OCI-LY1 (cell line): ENCODE measurements at regions not wholly inside any gene's neighbourhood (a gene's known extent, or its start where the extent isn't known, plus 50 kb on each side); places are given as distances from the start of the nearest gene placed in this dataset.

Source experiments
- H2AFZ ChIP-seq: fragments of 200-600 bp; sonication (generic), shearing (Covaris generic); 2 replicates; pipeline ENCODE4 v1.6.0; 2014; ENCODE audit warnings: antibody characterized with exemption, mild to moderate bottlenecking, low read length
- H3F3A ChIP-seq: fragments of 200-600 bp; sonication (generic), shearing (Covaris generic); 2 replicates; pipeline ENCODE4 v1.6.0; 2014; ENCODE audit warnings: mild to moderate bottlenecking, antibody characterized with exemption, low read length, moderate library complexity; ENCODE audit not compliant: insufficient read depth
- H3K27ac ChIP-seq: fragments of 200-600 bp; sonication (generic); 2 replicates; pipeline ENCODE4 v1.5.1; 2014; ENCODE audit warnings: low read length, mixed run types, mild to moderate bottlenecking, low read depth; ENCODE audit not compliant: poor library complexity, severe bottlenecking
- H3K27me3 ChIP-seq: fragments of 200-600 bp; sonication (generic); 2 replicates; pipeline ENCODE4 v1.6.0; 2014; ENCODE audit warnings: antibody characterized with exemption, mild to moderate bottlenecking, low read length, moderate library complexity; ENCODE audit not compliant: insufficient read depth
- H3K36me3 ChIP-seq: fragments of 200-600 bp; sonication (generic); 2 replicates; pipeline ENCODE4 v1.6.1; 2014; ENCODE audit warnings: mild to moderate bottlenecking, antibody characterized with exemption, low read length, moderate library complexity, mixed read lengths; ENCODE audit not compliant: insufficient read depth
- H3K4me1 ChIP-seq: fragments of 200-600 bp; sonication (generic); 2 replicates; pipeline ENCODE4 v1.5.1; 2014; ENCODE audit warnings: mild to moderate bottlenecking, low read length, moderate library complexity; ENCODE audit not compliant: insufficient read depth, severe bottlenecking
- H3K4me2 ChIP-seq: fragments of 200-600 bp; sonication (generic), shearing (Covaris generic); 2 replicates; pipeline ENCODE4 v1.6.1; 2014; ENCODE audit warnings: low read length
- H3K4me3 ChIP-seq: fragments of 200-600 bp; sonication (generic); 2 replicates; pipeline ENCODE4 v1.5.1; 2014; ENCODE audit warnings: low read length, low read depth, mild to moderate bottlenecking, mixed read lengths; ENCODE audit not compliant: poor library complexity, severe bottlenecking
- H3K79me2 ChIP-seq: fragments of 200-600 bp; shearing (Covaris generic); 2 replicates; pipeline ENCODE4 v1.6.1; 2016; ENCODE audit warnings: mixed run types, low read length, mixed read lengths; ENCODE audit not compliant: insufficient read depth
- H3K9ac ChIP-seq: fragments of 200-600 bp; sonication (generic), shearing (Covaris generic); 2 replicates; pipeline ENCODE4 v1.6.1; 2014; ENCODE audit warnings: mild to moderate bottlenecking, low read length, mixed read lengths
- H3K9me2 ChIP-seq: fragments of 200-600 bp; sonication (generic), shearing (Covaris generic); 2 replicates; pipeline ENCODE4 v1.6.1; 2014; ENCODE audit warnings: low read depth, mild to moderate bottlenecking, low read length, mixed read lengths
- H3K9me3 ChIP-seq: fragments of 200-600 bp; shearing (Covaris generic); 2 replicates; pipeline ENCODE4 v1.6.1; 2014; ENCODE audit warnings: low read length, mixed read lengths
- H4K20me1 ChIP-seq: fragments of 200-600 bp; sonication (generic), shearing (Covaris generic); 2 replicates; pipeline ENCODE4 v1.6.0; 2016; ENCODE audit warnings: mild to moderate bottlenecking, low read length; ENCODE audit not compliant: insufficient read depth
- EZH2 ChIP-seq: fragments of 200-600 bp; sonication (generic), shearing (Covaris generic); IDR thresholded peaks from 2 replicates; pipeline ENCODE4 v1.8.0; 2017; ENCODE audit warnings: borderline replicate concordance, mixed run types, mild to moderate bottlenecking, antibody characterized with exemption, low read length, moderate library complexity, mixed read lengths
- TF ChIP-seq, protein P1 (sequence below): fragments of 200-600 bp; sonication (generic), shearing (Covaris generic); IDR thresholded peaks from 2 replicates; pipeline ENCODE4 v1.5.1; 2017; ENCODE audit warnings: mild to moderate bottlenecking, antibody characterized with exemption, low read length, moderate library complexity, mixed read lengths

DNA sequence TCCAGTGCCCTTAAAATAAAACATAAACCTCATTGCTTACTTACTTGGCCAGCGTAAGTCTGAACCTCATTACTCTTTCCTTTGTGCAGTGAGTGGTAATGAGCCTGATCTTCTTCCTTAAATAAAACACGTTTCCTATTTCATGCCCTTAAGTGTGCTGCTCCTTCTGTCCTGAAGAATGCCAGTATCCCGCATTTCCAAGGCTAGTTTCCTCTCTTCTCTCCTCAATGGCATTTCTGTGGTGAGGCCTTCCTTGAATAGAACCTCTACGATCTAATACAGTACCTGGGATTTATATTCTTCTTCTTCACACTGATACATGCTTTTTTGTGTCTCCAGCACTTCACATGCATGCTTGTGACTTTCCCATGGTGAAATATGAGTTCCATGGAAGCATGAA lies 523.4 kb upstream of the CDH4 start:
- H4K20me1 ChIP-seq = no peaks in the 10 kb centered on the region
- H3K9ac ChIP-seq = no peak overlapping the region
- H3K4me1 ChIP-seq = no peaks in the 10 kb centered on the region
- no peaks in the 10 kb centered on the region for H3K27me3 ChIP-seq
- H3F3A ChIP-seq = no peaks in the 10 kb centered on the region
- no peak overlapping the region for H3K4me2 ChIP-seq
- no peaks in the 10 kb centered on the region for H3K9me2 ChIP-seq
- H3K9me3 ChIP-seq = no peaks in the 10 kb centered on the region
- H3K27ac ChIP-seq = no peak overlapping the region
- H3K36me3 ChIP-seq = no peaks in the 10 kb centered on the region
- H3K79me2 ChIP-seq = no peaks in the 10 kb centered on the region
- H2AFZ ChIP-seq = no peak overlapping the region
- TF ChIP-seq EZH2 = no peak
- TF ChIP-seq, protein P1, sequence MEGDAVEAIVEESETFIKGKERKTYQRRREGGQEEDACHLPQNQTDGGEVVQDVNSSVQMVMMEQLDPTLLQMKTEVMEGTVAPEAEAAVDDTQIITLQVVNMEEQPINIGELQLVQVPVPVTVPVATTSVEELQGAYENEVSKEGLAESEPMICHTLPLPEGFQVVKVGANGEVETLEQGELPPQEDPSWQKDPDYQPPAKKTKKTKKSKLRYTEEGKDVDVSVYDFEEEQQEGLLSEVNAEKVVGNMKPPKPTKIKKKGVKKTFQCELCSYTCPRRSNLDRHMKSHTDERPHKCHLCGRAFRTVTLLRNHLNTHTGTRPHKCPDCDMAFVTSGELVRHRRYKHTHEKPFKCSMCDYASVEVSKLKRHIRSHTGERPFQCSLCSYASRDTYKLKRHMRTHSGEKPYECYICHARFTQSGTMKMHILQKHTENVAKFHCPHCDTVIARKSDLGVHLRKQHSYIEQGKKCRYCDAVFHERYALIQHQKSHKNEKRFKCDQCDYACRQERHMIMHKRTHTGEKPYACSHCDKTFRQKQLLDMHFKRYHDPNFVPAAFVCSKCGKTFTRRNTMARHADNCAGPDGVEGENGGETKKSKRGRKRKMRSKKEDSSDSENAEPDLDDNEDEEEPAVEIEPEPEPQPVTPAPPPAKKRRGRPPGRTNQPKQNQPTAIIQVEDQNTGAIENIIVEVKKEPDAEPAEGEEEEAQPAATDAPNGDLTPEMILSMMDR = no peak
- H3K4me3 ChIP-seq = no peak overlapping the region

DNA sequence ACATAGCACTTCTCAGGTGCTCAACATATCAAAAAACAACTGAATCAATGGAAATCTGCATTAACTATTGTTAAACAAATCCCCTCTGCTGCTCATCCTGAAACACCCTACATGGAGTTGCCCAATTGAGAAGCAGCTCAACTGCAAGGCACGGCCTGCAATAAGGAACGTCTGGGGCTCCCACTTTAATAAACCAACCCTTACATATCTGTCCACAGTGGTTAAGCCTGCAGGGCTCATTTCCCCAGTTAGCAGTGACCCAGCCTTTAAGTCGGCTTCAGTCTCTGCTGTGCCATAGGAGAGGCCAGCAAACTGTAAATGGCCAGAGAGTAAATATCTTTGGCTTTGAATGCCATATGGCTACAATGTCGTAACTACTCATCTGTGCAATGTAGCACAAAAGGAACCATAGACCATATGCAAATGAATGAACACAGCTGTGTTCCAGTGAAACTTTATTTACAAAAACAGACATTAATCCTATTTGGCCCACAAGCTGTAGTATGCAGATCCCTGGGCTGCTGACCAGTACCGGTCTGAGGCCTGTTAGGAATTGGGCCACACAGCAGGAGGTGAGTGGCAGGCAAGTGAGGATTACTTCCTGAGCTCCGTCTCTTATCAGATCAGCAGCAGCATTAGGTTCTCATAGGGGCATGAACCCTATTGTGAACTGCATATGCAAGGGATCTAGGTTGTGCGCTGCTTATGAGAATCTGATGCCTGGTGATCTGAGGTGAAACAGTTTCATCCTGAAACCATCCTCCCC lies 522.7 kb upstream of the CDH4 start:
- Histone ChIP-seq H3K9ac (no peak overlapping the region), H2AFZ (no peak overlapping the region), H3K79me2 (no peaks in the 10 kb centered on the region), H3K4me1 (no peaks in the 10 kb centered on the region), H3K4me2 (no peak overlapping the region), H3K27ac (no peak overlapping the region), H3K4me3 (no peak overlapping the region), H3K9me2 (no peaks in the 10 kb centered on the region), H3K36me3 (no peaks in the 10 kb centered on the region), H3F3A (no peaks in the 10 kb centered on the region), H4K20me1 (no peaks in the 10 kb centered on the region), H3K27me3 (no peaks in the 10 kb centered on the region), H3K9me3 (no peaks in the 10 kb centered on the region)
- TF ChIP-seq EZH2 = no peak
- TF ChIP-seq, protein P1 = no peak

DNA sequence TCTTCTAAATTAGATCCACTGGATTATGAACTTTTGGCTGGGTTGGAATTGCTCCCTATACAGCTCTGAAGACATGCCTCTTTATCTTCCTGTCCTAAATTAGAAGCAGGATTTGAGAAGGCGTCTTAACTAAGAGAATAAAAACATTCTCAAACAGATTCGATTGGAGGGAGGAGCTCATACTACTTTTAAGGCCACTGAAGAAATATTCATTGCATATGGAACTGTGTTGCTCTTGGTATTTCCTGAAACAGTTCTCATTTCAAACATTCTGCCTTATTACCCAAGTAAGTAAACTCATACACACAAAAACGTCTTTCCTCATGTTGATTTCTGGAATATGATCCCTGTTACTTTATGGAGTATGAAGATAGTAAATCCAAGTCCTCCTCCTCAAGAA lies 519.7 kb upstream of the CDH4 start:
- Histone ChIP-seq H3K36me3 (no peaks in the 10 kb centered on the region), H3K4me1 (no peaks in the 10 kb centered on the region), H3K9me3 (no peaks in the 10 kb centered on the region), H3K4me2 (no peak overlapping the region), H2AFZ (no peak overlapping the region), H3K27me3 (no peaks in the 10 kb centered on the region), H3K27ac (no peak overlapping the region), H3K9ac (no peak overlapping the region), H3K79me2 (no peaks in the 10 kb centered on the region), H3K9me2 (no peaks in the 10 kb centered on the region), H3K4me3 (no peak overlapping the region), H4K20me1 (no peaks in the 10 kb centered on the region), H3F3A (no peaks in the 10 kb centered on the region)
- TF ChIP-seq, protein P1 = no peak
- no peak for TF ChIP-seq EZH2
